Lung (tissue), 11 donors: ENCODE measurements at regions not wholly inside any gene's neighbourhood (a gene's known extent, or its start where the extent isn't known, plus 50 kb on each side); places are given as distances from the start of the nearest gene placed in this dataset.

Experiments used
- ATAC-seq: fragments of 200-7000 bp; cut with Tn5 transposase; one replicate; pipeline ENCODE4 v1.9.1; 2020; ENCODE audit warnings: moderate number of reproducible peaks; ENCODE audit not compliant: insufficient read depth, low FRiP score
- DNase-seq, 3 donors: peaks; one replicate each; pipeline ENCODE4 v3.0.0-alpha.2; 2013 to 2017
- H3K27ac ChIP-seq, 2 donors: one replicate each; pipeline ENCODE4 v1.5.1; 2013; ENCODE audit warnings: mild to moderate bottlenecking in 2 of 2, moderate library complexity in 2 of 2, control low read depth in 1 of 2, inconsistent platforms in 1 of 2, low read depth in 1 of 2, low read length in 1 of 2
- H3K27me3 ChIP-seq, 3 donors: one replicate each; pipeline ENCODE4 v1.5.1; 2013; ENCODE audit warnings: low read length in 2 of 3; ENCODE audit not compliant: control insufficient read depth in 3 of 3, insufficient read depth in 3 of 3
- H3K36me3 ChIP-seq, 4 donors: one replicate each; pipeline ENCODE4 v1.5.1; 2013; ENCODE audit warnings: low read length in 4 of 4, mild to moderate bottlenecking in 1 of 4, moderate library complexity in 1 of 4; ENCODE audit not compliant: control insufficient read depth in 4 of 4, insufficient read depth in 4 of 4
- H3K4me1 ChIP-seq, 5 donors: one replicate each; pipeline ENCODE4 v1.5.1; 2013; ENCODE audit warnings: low read length in 5 of 5, mild to moderate bottlenecking in 2 of 5, moderate library complexity in 1 of 5; ENCODE audit not compliant: control insufficient read depth in 5 of 5, insufficient read depth in 5 of 5
- H3K4me3 ChIP-seq: one replicate; pipeline ENCODE4 v1.5.1; 2013; ENCODE audit warnings: mild to moderate bottlenecking, control low read depth, moderate library complexity
- H3K9ac ChIP-seq, 2 donors: one replicate each; pipeline ENCODE4 v1.5.1; 2013; ENCODE audit warnings: low read length in 2 of 2, control low read depth in 1 of 2; ENCODE audit not compliant: insufficient read depth in 1 of 2
- H3K9me3 ChIP-seq, 4 donors: one replicate each; pipeline ENCODE4 v1.5.1; 2013; ENCODE audit warnings: low read length in 3 of 4, mild to moderate bottlenecking in 1 of 4, moderate library complexity in 1 of 4; ENCODE audit not compliant: control insufficient read depth in 4 of 4, insufficient read depth in 3 of 4
- WGBS, 2 donors: extraction: QIAGEN DNeasy Blood & Tissue Kit; methylation state at CpG; one replicate each; pipeline ENCODE4 v1.1.7; 2013; 5-methylcytosine and 5-hydroxymethylcytosine counted together
- TF ChIP-seq, protein P1 (sequence below): IDR thresholded peaks from 2 replicates; pipeline ENCODE4 v1.5.1; 2012; ENCODE audit warnings: mild to moderate bottlenecking; ENCODE audit errors: control extremely low read depth, extremely low read depth
- donor health status: control.
- donor health status: control.
- donor health status: Bipolar disorder and iron deficiency.
- donor health status: healthy.
- donor health status: DM: yes; HTN: yes; CAD: no.

GRCh38 chr15:72964542-72964941, 87.7 kb upstream of the NEO1 start:
- peaks cover 0 to 23% (median 5%) of the 10 kb centered on the region in 5 donors for H3K4me1 ChIP-seq
- H3K27me3 ChIP-seq: no peaks in the 10 kb centered on the region
- H3K9ac ChIP-seq: no peak overlapping the region
- no peak overlapping the region for H3K4me3 ChIP-seq
- no peaks in the 10 kb centered on the region for H3K36me3 ChIP-seq
- no peak for DNase-seq
- TF ChIP-seq, protein P1, sequence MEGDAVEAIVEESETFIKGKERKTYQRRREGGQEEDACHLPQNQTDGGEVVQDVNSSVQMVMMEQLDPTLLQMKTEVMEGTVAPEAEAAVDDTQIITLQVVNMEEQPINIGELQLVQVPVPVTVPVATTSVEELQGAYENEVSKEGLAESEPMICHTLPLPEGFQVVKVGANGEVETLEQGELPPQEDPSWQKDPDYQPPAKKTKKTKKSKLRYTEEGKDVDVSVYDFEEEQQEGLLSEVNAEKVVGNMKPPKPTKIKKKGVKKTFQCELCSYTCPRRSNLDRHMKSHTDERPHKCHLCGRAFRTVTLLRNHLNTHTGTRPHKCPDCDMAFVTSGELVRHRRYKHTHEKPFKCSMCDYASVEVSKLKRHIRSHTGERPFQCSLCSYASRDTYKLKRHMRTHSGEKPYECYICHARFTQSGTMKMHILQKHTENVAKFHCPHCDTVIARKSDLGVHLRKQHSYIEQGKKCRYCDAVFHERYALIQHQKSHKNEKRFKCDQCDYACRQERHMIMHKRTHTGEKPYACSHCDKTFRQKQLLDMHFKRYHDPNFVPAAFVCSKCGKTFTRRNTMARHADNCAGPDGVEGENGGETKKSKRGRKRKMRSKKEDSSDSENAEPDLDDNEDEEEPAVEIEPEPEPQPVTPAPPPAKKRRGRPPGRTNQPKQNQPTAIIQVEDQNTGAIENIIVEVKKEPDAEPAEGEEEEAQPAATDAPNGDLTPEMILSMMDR: no peak
- H3K27ac ChIP-seq: no peak overlapping the region
- 78 to 87% methylated on average over 1 of the region's 1 CpG for WGBS, 2 donors
- peaks cover 0 to 9% (median 1%) of the 10 kb centered on the region in 4 donors for H3K9me3 ChIP-seq
- ATAC-seq: no peak

DNA sequence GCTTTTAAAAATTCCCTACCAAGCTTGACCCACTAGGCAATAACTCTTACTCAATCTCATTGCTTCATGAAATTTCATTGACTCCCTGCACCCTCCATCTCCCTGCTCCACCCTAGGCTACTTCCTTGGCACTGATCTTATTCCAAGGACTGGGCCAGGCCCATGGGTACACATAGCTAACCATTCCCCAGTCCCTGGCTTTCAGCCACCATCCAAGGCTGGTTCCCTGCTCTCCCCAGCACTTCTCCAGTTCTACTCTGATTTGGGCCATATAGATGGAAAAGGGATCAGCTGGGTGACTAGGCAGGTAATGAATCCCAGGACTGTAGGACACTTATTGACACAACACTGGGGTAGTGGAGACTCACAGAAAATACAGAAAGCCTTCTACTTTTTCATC, 88.1 kb upstream of the NEO1 start:
- peaks cover 0 to 23% (median 5%) of the 10 kb centered on the region in 5 donors for H3K4me1 ChIP-seq
- no peak for ATAC-seq
- TF ChIP-seq, protein P1: no peak
- peaks cover 0 to 9% (median 1%) of the 10 kb centered on the region in 4 donors for H3K9me3 ChIP-seq
- H3K36me3 ChIP-seq: no peaks in the 10 kb centered on the region
- no peak overlapping the region for H3K27ac ChIP-seq
- H3K27me3 ChIP-seq: no peaks in the 10 kb centered on the region
- DNase-seq: no peak
- no peak overlapping the region for H3K4me3 ChIP-seq
- no peak overlapping the region for H3K9ac ChIP-seq

DNA sequence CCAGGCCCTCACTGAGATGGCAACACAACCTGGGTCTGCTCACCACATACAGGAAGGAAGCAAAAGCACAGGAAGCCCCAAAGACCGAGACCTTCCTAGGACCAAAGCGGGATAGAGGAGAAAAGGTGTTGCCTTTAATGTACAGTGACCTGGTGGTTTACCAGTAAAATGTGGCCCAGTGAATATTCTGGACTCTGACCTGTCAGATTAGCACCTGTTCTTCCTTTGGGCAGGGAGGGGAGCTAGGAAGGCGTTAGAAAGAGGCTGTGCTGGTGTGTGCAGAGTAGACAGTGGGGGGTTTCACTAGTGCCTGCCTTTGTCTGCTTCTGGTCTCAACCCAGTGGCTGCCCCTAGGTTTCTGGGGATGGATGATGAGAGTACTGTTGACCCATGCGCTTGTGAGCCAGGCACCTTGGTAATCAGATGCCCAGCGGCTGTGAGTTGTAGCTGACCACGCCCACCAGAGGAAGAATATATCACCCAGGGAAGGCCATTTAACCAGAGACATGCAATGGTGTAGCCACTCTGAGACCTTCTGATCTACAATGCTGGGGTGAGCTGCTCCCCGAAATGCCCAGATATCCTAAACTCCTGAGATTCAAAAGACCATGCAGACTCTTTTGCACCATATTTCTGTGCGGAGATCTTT, 90.1 kb upstream of the NEO1 start:
- ATAC-seq: no peak

More for the DNA sequence above, 90.1 kb upstream of the NEO1 start:
- Histone ChIP-seq H3K27ac (no peak overlapping the region), H3K27me3 (no peaks in the 10 kb centered on the region), H3K9me3 (peaks cover 0 to 9% (median 1%) of the 10 kb centered on the region in 4 donors), H3K36me3 (no peaks in the 10 kb centered on the region), H3K4me3 (no peak overlapping the region), H3K4me1 (peaks cover 0 to 5% (median 0%) of the 10 kb centered on the region in 5 donors), H3K9ac (no peak overlapping the region)
- TF ChIP-seq, protein P1: no peak
- 83 to 86% methylated on average over 8 of the region's 8 CpGs for WGBS, 2 donors
- no peak for DNase-seq
